Glutamatergic neuron (in vitro differentiated cells): ENCODE measurements at regions not wholly inside any gene's neighbourhood (a gene's known extent, or its start where the extent isn't known, plus 50 kb on each side); places are given as distances from the start of the nearest gene placed in this dataset.
A peak's percentile ranks its signal among the peaks of the same experiment; 100 is the strongest.

Source experiments
- DNase-seq: peaks from one replicate; pipeline ENCODE4 v3.0.0; 2022
- H3K27ac Mint-ChIP-seq: one replicate; pipeline ENCODE4 v1.8.0; 2020; ENCODE audit warnings: mild to moderate bottlenecking, mixed read lengths, inconsistent platforms; ENCODE audit not compliant: unreplicated experiment
- H3K27me3 Mint-ChIP-seq: one replicate; pipeline ENCODE4 v1.8.0; 2020; ENCODE audit warnings: mild to moderate bottlenecking, moderate library complexity, mixed read lengths, inconsistent platforms; ENCODE audit not compliant: unreplicated experiment
- H3K36me3 Mint-ChIP-seq: one replicate; pipeline ENCODE4 v1.8.0; 2020; ENCODE audit warnings: mild to moderate bottlenecking, mixed read lengths, inconsistent platforms; ENCODE audit not compliant: unreplicated experiment
- H3K4me1 Mint-ChIP-seq: one replicate; pipeline ENCODE4 v1.8.0; 2020; ENCODE audit warnings: mild to moderate bottlenecking, low read depth, mixed read lengths, inconsistent platforms; ENCODE audit not compliant: unreplicated experiment
- H3K4me3 Mint-ChIP-seq: one replicate; pipeline ENCODE4 v1.8.0; 2020; ENCODE audit warnings: mild to moderate bottlenecking, mixed read lengths, inconsistent platforms; ENCODE audit not compliant: unreplicated experiment
- H3K9me3 Mint-ChIP-seq: one replicate; pipeline ENCODE4 v1.8.0; 2020; ENCODE audit warnings: mild to moderate bottlenecking, moderate library complexity, mixed read lengths, inconsistent platforms; ENCODE audit not compliant: unreplicated experiment
- TF ChIP-seq, protein P1 (sequence below): fragments of 200-600 bp; sonication (generic); IDR thresholded peaks from one replicate; pipeline ENCODE4 v1.5.0; 2021; ENCODE audit not compliant: partially characterized antibody, unreplicated experiment

DNA sequence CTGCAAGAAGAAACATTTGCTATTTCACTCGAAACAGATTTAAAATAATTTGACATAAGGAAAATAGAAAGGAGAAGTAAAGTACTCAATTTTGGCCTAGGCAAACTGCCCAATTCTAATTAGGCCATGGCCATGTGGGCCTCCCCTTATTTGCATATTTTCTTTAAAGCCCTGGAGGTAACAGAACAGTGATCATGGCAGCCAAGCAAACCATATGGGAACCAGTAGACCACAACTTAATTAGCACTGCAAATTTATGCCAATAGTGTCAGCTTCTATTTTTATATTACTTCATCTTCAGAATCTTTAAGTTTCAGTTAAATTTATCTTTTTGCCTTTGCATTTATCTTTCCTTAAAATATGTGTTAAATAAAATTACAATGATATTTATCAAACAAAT is 63.3 kb upstream of the THSD7A start:
- no peak for DNase-seq
- TF ChIP-seq, protein P1, sequence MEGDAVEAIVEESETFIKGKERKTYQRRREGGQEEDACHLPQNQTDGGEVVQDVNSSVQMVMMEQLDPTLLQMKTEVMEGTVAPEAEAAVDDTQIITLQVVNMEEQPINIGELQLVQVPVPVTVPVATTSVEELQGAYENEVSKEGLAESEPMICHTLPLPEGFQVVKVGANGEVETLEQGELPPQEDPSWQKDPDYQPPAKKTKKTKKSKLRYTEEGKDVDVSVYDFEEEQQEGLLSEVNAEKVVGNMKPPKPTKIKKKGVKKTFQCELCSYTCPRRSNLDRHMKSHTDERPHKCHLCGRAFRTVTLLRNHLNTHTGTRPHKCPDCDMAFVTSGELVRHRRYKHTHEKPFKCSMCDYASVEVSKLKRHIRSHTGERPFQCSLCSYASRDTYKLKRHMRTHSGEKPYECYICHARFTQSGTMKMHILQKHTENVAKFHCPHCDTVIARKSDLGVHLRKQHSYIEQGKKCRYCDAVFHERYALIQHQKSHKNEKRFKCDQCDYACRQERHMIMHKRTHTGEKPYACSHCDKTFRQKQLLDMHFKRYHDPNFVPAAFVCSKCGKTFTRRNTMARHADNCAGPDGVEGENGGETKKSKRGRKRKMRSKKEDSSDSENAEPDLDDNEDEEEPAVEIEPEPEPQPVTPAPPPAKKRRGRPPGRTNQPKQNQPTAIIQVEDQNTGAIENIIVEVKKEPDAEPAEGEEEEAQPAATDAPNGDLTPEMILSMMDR, result no peak
- Mint-ChIP-seq H3K27me3 (no peaks in the 10 kb centered on the region), H3K4me1 (peaks cover 28% of the 10 kb centered on the region), H3K9me3 (no peaks in the 10 kb centered on the region), H3K27ac (peak overlapping the region; percentile 72), H3K4me3 (no peak overlapping the region), H3K36me3 (no peaks in the 10 kb centered on the region)

DNA sequence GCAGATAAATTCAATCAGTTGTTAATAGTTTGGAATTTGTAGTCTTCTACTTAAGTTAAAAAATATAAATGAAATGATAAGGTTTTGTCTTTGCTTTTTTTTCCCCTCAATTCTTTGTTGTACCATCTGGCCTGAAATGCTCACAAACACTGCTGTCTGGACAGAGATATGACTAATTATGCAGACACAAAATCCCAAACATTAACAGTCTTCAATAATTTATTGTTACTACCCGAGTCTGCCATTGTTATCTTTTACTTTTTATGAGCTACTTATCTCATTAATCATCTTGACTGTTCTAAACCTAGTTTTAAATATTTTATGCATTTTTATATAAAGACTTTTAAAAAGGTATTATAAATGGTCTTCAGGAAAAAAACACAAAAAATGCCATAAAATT is 64.7 kb upstream of the THSD7A start:
- TF ChIP-seq, protein P1, result no peak
- Mint-ChIP-seq H3K36me3 (peaks cover 2% of the 10 kb centered on the region), H3K4me3 (peak overlapping the region; percentile 60), H3K27me3 (no peaks in the 10 kb centered on the region), H3K4me1 (peaks cover 28% of the 10 kb centered on the region), H3K9me3 (peaks cover 2% of the 10 kb centered on the region), H3K27ac (peak overlapping the region; percentile 91)
- DNase-seq, result no peak

DNA sequence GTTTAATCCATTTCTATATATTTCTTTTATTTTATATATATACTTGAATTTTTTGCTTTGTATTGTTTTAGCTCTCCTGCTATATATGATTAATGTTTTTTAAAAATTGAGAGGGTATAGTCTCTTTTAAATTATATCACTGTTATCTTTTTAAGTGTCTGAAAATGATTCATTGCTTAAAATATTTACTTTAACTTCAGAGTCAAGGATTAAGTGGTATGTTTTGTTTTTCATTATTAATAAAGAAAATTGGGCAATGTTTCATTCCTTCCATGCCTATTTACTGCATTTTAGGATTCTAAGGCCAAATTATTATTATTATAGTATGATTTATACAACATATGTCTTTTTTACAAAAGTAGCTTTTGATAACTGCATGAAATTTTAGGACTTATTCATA is 67.2 kb upstream of the THSD7A start:
- Mint-ChIP-seq H3K36me3 (peaks cover 13% of the 10 kb centered on the region), H3K27ac (no peak overlapping the region), H3K9me3 (peaks cover 4% of the 10 kb centered on the region), H3K27me3 (no peaks in the 10 kb centered on the region), H3K4me1 (peaks cover 31% of the 10 kb centered on the region), H3K4me3 (no peak overlapping the region)
- DNase-seq, result no peak
- TF ChIP-seq, protein P1, result no peak

- no peaks in the 10 kb centered on the region for H3K36me3 Mint-ChIP-seq
- H3K9me3 Mint-ChIP-seq, result no peaks in the 10 kb centered on the region
- DNase-seq, result no peak
- TF ChIP-seq, protein P1, result no peak
- H3K4me1 Mint-ChIP-seq, result peaks cover 5% of the 10 kb centered on the region
- no peaks in the 10 kb centered on the region for H3K27me3 Mint-ChIP-seq
- no peak overlapping the region for H3K27ac Mint-ChIP-seq
- H3K4me3 Mint-ChIP-seq, result no peak overlapping the region
Observed at GRCh38 chr7:11910253-11910652, 78.3 kb upstream of the THSD7A start.

GRCh38 chr7:11911900-11912299 is 79.9 kb upstream of the THSD7A start:
- H3K36me3 Mint-ChIP-seq, result no peaks in the 10 kb centered on the region
- no peaks in the 10 kb centered on the region for H3K27me3 Mint-ChIP-seq
- H3K4me1 Mint-ChIP-seq, result peaks cover 3% of the 10 kb centered on the region
- no peak overlapping the region for H3K4me3 Mint-ChIP-seq
- H3K27ac Mint-ChIP-seq, result no peak overlapping the region
- no peaks in the 10 kb centered on the region for H3K9me3 Mint-ChIP-seq
- DNase-seq, result no peak
- TF ChIP-seq, protein P1, result no peak
